Omental fat pad (tissue), 3 donors: ENCODE measurements at regions not wholly inside any gene's neighbourhood (a gene's known extent, or its start where the extent isn't known, plus 50 kb on each side); places are given as distances from the start of the nearest gene placed in this dataset.
"Not testable (repeated sequence)": the region's sequence is repeated elsewhere in the genome, so short reads cannot be mapped to it uniquely, and the experiment has no call there.

Experiments
- ATAC-seq: fragments of 150-250 bp; one replicate; pipeline ENCODE4 v1.9.1; 2016; ENCODE audit warnings: mild to moderate bottlenecking, moderate library complexity; ENCODE audit not compliant: low FRiP score
- DNase-seq: peaks from one replicate; pipeline ENCODE4 v3.0.0-alpha.2; 2019; ENCODE audit warnings: low spot score
- TF ChIP-seq, protein P1 (sequence below), 3 donors: fragments of 450-650 bp; IDR thresholded peaks; one replicate each; pipeline ENCODE4 v1.5.1; 2016 to 2017; ENCODE audit warnings: antibody characterized with exemption in 3 of 3, mild to moderate bottlenecking in 3 of 3, moderate library complexity in 2 of 3

DNA sequence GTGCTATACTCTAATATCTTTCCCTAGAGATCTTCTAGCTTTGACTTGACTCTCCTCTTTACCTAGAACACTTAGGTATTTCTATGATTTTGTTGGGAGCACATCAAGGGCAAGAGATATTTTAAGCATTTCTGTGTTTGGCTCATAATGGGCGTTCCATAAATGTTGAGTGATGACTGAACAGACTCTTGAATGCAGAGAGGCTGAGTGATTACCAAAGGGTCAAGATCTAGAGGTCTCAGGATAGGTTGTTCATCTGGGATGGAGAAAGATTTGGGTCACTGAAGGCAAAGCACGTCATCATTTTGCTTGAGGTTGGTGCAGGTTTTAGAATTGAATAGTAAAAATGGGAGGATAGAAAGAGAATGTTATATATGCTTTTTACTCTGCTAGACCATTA lies 705.4 kb upstream of the B3GALT2 start:
- TF ChIP-seq, protein P1, sequence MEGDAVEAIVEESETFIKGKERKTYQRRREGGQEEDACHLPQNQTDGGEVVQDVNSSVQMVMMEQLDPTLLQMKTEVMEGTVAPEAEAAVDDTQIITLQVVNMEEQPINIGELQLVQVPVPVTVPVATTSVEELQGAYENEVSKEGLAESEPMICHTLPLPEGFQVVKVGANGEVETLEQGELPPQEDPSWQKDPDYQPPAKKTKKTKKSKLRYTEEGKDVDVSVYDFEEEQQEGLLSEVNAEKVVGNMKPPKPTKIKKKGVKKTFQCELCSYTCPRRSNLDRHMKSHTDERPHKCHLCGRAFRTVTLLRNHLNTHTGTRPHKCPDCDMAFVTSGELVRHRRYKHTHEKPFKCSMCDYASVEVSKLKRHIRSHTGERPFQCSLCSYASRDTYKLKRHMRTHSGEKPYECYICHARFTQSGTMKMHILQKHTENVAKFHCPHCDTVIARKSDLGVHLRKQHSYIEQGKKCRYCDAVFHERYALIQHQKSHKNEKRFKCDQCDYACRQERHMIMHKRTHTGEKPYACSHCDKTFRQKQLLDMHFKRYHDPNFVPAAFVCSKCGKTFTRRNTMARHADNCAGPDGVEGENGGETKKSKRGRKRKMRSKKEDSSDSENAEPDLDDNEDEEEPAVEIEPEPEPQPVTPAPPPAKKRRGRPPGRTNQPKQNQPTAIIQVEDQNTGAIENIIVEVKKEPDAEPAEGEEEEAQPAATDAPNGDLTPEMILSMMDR (IDR thresholded peaks at IDR 0.05): no peak
- no peak for DNase-seq
- ATAC-seq: no peak

DNA sequence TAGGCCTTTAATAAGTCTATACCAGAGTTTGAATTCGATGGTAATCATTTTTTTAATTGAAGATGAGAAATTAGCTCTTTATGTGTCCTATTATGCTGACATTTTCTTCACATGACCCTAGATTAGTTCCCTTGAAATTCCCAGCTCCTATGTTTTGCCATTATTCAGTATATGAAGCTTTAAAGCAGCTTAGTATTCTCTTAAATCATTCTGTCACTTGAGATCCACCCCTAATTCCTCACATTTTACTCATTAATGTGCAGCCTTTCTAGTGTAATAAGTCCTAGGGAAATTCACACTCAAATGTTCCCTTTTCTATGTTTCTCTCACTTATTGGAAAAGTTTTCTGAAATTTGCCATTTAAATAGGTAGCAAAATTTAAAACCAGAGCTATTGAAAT lies 704.5 kb upstream of the B3GALT2 start:
- ATAC-seq (no peak), DNase-seq (no peak)
- TF ChIP-seq, protein P1 (IDR thresholded peaks at IDR 0.05): no peak

DNA sequence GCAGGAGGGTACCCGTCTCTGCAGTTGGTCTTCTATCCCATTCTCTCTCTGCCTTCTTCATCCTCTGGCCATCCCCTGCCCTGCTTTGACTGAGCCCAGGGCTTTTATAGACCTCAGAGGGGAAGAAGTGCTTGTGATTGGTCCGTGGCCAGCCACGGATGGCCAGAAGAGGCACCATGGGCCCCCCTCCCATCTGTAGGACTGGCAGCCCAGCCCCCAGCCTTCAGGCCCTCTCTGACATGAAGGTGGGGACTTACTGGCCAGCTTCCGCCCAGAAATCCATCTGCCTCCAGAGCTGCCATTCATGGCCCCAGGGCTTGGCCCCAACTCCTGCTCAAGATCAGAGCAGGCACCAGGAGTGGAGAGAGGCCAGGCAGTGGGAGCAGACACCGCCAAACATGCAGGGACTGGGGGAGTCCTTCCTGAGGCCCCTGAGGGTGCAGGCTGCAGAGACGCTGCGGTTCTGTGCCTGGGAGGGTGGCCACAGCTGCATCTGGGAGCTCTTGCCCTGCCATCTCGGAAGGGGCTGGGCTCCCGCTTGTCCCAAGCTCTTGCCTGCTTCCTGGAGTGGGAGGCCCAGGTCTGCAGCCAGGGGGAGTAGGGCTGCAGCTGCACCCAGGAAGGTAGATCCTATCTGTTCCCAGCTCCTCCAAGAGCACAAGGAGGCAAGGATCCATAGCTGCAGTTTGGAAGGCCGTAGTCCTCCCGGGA lies 698.6 kb upstream of the B3GALT2 start:
- TF ChIP-seq, protein P1 (IDR thresholded peaks at IDR 0.05): no peak
- no peak for DNase-seq
- ATAC-seq: no peak

DNA sequence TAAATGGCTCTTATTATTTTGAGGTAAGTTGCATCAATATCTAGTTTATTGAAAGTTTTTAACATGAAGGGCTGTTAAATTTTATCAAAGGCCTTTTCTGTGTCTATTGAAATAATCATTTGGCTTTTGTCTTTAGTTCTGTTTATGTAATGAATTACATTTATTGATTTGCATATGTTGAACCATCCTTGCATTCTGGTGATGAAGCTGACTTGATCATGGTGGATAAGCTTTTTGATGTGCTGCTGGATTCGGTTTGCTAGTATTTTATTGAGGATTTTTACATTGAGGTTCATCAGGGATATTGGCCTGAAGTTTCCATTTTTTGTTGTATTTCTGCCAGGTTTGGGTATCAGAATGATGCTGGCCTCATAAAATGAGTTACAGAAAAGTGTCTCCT lies 691.5 kb upstream of the B3GALT2 start:
- not testable (repeated sequence) for ATAC-seq, DNase-seq

DNA sequence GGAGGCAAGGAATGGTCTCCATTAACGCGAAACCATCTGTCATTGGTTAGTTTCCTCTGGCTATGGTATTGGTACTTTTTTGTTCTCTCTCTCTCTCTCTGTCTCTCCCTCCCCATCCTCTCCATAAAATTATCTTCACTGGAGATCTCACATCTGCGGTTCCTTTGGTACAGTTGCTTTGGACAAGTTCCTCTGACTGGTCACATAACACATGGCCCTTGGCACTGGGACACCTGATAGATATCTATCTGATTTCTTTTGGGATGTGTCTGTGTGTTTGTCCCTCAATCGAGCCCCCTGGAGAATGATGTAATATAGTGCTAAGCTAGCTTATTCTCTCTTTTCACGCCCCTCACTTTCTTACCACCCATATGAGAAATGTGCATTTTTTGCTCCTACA lies 682.0 kb upstream of the B3GALT2 start:
- TF ChIP-seq, protein P1 (IDR thresholded peaks at IDR 0.05): no peak
- no peak for ATAC-seq
- DNase-seq: no peak

DNA sequence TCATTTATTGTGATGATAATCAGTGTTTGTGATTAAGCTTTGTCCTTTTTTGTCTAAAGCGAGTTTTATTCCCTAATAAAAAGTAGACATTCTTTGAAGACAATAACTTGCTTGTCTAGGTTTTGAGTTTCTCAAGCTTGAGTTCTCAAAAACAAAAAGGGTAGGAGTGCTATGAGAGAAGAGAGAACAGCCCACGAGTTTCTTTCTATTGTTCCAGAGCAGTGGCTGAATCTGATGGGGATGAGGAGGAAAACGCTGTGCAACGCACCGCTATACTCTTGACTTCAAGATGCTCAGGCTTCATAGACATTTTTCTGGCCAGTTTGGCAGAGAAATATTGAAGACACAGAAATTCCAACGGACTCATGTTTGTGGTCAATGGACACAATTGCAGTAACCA lies 669.8 kb upstream of the B3GALT2 start:
- TF ChIP-seq, protein P1 (IDR thresholded peaks at IDR 0.05): no peak
- ATAC-seq (no peak), DNase-seq (no peak)

DNA sequence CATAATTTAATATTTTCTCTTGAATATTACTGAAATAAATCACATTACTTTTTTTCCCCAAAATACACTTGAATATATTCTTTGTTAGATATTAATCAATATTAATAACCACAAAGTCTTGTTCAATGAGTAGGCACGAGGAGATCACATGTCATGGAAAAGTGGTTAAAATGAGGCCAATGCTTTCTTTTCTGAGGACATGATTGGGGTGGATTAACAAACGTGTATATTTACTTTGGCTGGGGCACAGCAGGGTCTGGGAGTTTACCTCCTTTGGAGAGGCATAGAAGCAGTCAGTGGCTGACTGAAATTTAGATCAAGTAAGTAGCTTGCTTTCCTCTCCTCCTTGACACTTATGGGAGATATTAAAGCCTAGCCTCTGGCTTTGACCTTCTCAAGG lies 664.3 kb upstream of the B3GALT2 start:
- no peak for ATAC-seq
- TF ChIP-seq, protein P1 (IDR thresholded peaks at IDR 0.05): no peak
- DNase-seq: no peak
